ENCODE measurements at regions not wholly inside any gene's neighbourhood (a gene's known extent, or its start where the extent isn't known, plus 50 kb on each side); places are given as distances from the start of the nearest gene placed in this dataset.

DNA sequence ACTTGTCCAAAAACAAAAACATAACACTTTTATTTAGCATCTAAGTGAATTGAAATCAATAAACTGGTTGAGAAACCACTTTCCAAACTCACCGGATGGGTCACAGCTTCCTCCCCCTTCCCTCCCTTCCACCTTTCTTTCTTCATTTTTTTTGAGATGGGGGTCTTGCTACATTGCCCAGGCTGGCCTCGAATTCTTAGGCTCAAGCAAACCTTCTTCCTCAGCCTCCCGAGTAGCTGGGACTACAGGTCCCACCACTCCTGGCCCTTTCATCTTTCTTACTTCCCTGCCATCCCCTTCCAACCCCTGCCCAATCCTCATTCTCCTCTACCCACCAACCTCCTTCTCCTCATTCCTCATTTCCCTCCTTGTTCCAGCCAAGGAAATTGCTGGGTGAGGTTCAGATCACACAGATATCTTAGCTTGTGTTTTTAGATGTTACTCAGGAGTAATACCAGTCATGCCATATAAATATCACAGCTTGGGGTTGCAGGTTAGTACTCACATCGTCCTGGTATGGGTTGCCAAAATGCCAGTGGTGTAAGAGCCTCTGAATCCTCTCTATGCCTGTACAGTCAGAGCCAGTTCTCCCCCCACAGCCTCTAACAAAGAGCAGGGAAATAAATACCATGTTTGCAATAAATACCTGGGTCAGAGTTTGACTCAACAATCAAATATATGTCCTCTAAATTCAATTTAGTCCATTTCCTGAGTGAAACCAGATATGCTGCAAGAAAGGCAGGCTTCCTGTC, 132.7 kb upstream of the NDUFV2 start (continued):
- TF ChIP-seq GABPA (IDR thresholded peaks at IDR 0.05; ENCODE audit: borderline replicate concordance, insufficient read depth, low read length) (no peak), BRCA1 (IDR thresholded peaks at IDR 0.05; ENCODE audit: low read depth, low read length) (no peak), RBBP5 (IDR thresholded peaks at IDR 0.05; ENCODE audit: borderline replicate concordance, low read depth, low read length) (no peak), ATF3 (IDR thresholded peaks at IDR 0.05; ENCODE audit: insufficient read depth, low read depth, low read length) (no peak), CBX8 (IDR thresholded peaks at IDR 0.05; ENCODE audit: borderline replicate concordance, low read depth, low read length) (no peak), TEAD4 (IDR thresholded peaks at IDR 0.05; ENCODE audit: low read depth, low read length) (no peak)

All from H1 (cell line).